ENCODE measurements at regions not wholly inside any gene's neighbourhood (a gene's known extent, or its start where the extent isn't known, plus 50 kb on each side); places are given as distances from the start of the nearest gene placed in this dataset.

GRCh38 chr3:18122264-18122663, 302.9 kb downstream of the SATB1 start:
- Histone ChIP-seq H3K27me3 (ENCODE audit: insufficient read depth, poor library complexity, severe bottlenecking) (no peaks in the 10 kb centered on the region), H3K4me3 (replicated peaks; ENCODE audit: insufficient read depth, low read length) (no peak overlapping the region), H3K27ac (replicated peaks) (no peak overlapping the region)
- no peak for DNase-seq (ENCODE audit: low read depth in 1 of 2, low spot score in 1 of 2)
- TF ChIP-seq SPI1 (IDR thresholded peaks at IDR 0.05; ENCODE audit: borderline replicate concordance, low read depth) (no peak), REST (IDR thresholded peaks at IDR 0.05; ENCODE audit: insufficient replicate concordance, low read depth) (no peak), CTCF (IDR thresholded peaks at IDR 0.05; ENCODE audit: insufficient read depth, low read length) (no peak), POLR2AphosphoS5 (IDR thresholded peaks at IDR 0.05; ENCODE audit: low read depth) (no peak), GABPA (IDR thresholded peaks at IDR 0.05; ENCODE audit: low read depth) (no peak)

- Histone ChIP-seq H3K27me3 (ENCODE audit: insufficient read depth, poor library complexity, severe bottlenecking) (no peaks in the 10 kb centered on the region), H3K4me3 (replicated peaks; ENCODE audit: insufficient read depth, low read length) (no peak overlapping the region), H3K27ac (replicated peaks) (no peak overlapping the region)
- no peak for DNase-seq (ENCODE audit: low read depth in 1 of 2, low spot score in 1 of 2)
- no peak for TF ChIP-seq CTCF (IDR thresholded peaks at IDR 0.05; ENCODE audit: insufficient read depth, low read length)
- no peak for TF ChIP-seq SPI1 (IDR thresholded peaks at IDR 0.05; ENCODE audit: borderline replicate concordance, low read depth)
- no peak for TF ChIP-seq GABPA (IDR thresholded peaks at IDR 0.05; ENCODE audit: low read depth)
Observed at GRCh38 chr3:18121020-18121419, 304.1 kb downstream of the SATB1 start.

- H3K27ac ChIP-seq (replicated peaks), result no peak overlapping the region
- no peaks in the 10 kb centered on the region for H3K27me3 ChIP-seq (ENCODE audit: insufficient read depth, poor library complexity, severe bottlenecking)
- no peak for DNase-seq (ENCODE audit: low read depth in 1 of 2, low spot score in 1 of 2)
- H3K4me3 ChIP-seq (replicated peaks; ENCODE audit: insufficient read depth, low read length), result no peak overlapping the region
- no peak for TF ChIP-seq SPI1 (IDR thresholded peaks at IDR 0.05; ENCODE audit: borderline replicate concordance, low read depth)
- no peak for TF ChIP-seq REST (IDR thresholded peaks at IDR 0.05; ENCODE audit: insufficient replicate concordance, low read depth)
- no peak for TF ChIP-seq CTCF (IDR thresholded peaks at IDR 0.05; ENCODE audit: insufficient read depth, low read length)
- no peak for TF ChIP-seq GABPA (IDR thresholded peaks at IDR 0.05; ENCODE audit: low read depth)
- no peak for TF ChIP-seq POLR2AphosphoS5 (IDR thresholded peaks at IDR 0.05; ENCODE audit: low read depth)
Observed at GRCh38 chr3:18119866-18120265, 305.3 kb downstream of the SATB1 start.

GRCh38 chr3:18114894-18115293, 310.2 kb downstream of the SATB1 start:
- no peak overlapping the region for H3K27ac ChIP-seq (replicated peaks)
- H3K27me3 ChIP-seq (ENCODE audit: insufficient read depth, poor library complexity, severe bottlenecking), result no peaks in the 10 kb centered on the region
- TF ChIP-seq SPI1 (IDR thresholded peaks at IDR 0.05; ENCODE audit: borderline replicate concordance, low read depth) (no peak), POLR2AphosphoS5 (IDR thresholded peaks at IDR 0.05; ENCODE audit: low read depth) (no peak), GABPA (IDR thresholded peaks at IDR 0.05; ENCODE audit: low read depth) (no peak), REST (IDR thresholded peaks at IDR 0.05; ENCODE audit: insufficient replicate concordance, low read depth) (no peak), CTCF (IDR thresholded peaks at IDR 0.05; ENCODE audit: insufficient read depth, low read length) (no peak)
- DNase-seq (ENCODE audit: low read depth in 1 of 2, low spot score in 1 of 2), result no peak
- H3K4me3 ChIP-seq (replicated peaks; ENCODE audit: insufficient read depth, low read length), result no peak overlapping the region

All from HL-60 (cell line).